Neural cell (in vitro differentiated cells): ENCODE measurements at regions not wholly inside any gene's neighbourhood (a gene's known extent, or its start where the extent isn't known, plus 50 kb on each side); places are given as distances from the start of the nearest gene placed in this dataset.

Source experiments
- CTCF ChIP-seq: fragments of 450-650 bp; IDR thresholded peaks from 2 replicates; pipeline ENCODE4 v1.5.1; 2014; ENCODE audit warnings: antibody characterized with exemption, mild to moderate bottlenecking, moderate library complexity; ENCODE audit not compliant: poor library complexity, severe bottlenecking
- EP300 ChIP-seq: fragments of 450-650 bp; conservative IDR thresholded peaks from 2 replicates; pipeline ENCODE4 v1.6.1; 2014; ENCODE audit warnings: antibody characterized with exemption, mild to moderate bottlenecking, moderate library complexity; ENCODE audit not compliant: poor library complexity, severe bottlenecking
- EZH2 ChIP-seq: fragments of 200-600, 300-800 bp; shearing (Covaris generic), sonication (generic); IDR thresholded peaks from 2 replicates; pipeline ENCODE4 v1.6.1; 2014; ENCODE audit warnings: antibody characterized with exemption, low read length, borderline replicate concordance, mild to moderate bottlenecking; ENCODE audit not compliant: insufficient read depth, poor library complexity, severe bottlenecking
- MXI1 ChIP-seq: fragments of 450-650 bp; conservative IDR thresholded peaks from 2 replicates; pipeline ENCODE4 v1.6.1; 2014; ENCODE audit warnings: antibody characterized with exemption, mild to moderate bottlenecking; ENCODE audit not compliant: poor library complexity, severe bottlenecking
- RAD21 ChIP-seq: fragments of 450-650 bp; conservative IDR thresholded peaks from 2 replicates; pipeline ENCODE4 v1.6.1; 2014; ENCODE audit warnings: antibody characterized with exemption, mild to moderate bottlenecking, moderate library complexity
- TAF1 ChIP-seq: IDR thresholded peaks from 2 replicates; pipeline ENCODE4 v1.6.1; 2012; ENCODE audit warnings: low read depth

GRCh38 chr2:150572194-150572766 lies 84.8 kb upstream of the RND3 start:
- TF ChIP-seq CTCF (no peak), EP300 (no peak), EZH2 (no peak), MXI1 (no peak), TAF1 (no peak), RAD21 (no peak)
